Muscle of leg (tissue), 3 donors: ENCODE measurements at regions not wholly inside any gene's neighbourhood (a gene's known extent, or its start where the extent isn't known, plus 50 kb on each side); places are given as distances from the start of the nearest gene placed in this dataset.
A peak's percentile ranks its signal among the peaks of the same experiment; 100 is the strongest.

ENCODE experiments used
- DNase-seq: peaks from one replicate; pipeline ENCODE4 v3.0.0; 2013
- H3K27ac ChIP-seq: one replicate; pipeline ENCODE4 v1.5.1; 2013; ENCODE audit warnings: mild to moderate bottlenecking, low read length, control low read depth
- H3K27me3 ChIP-seq: one replicate; pipeline ENCODE4 v1.6.1; 2013; ENCODE audit warnings: low read length; ENCODE audit not compliant: control insufficient read depth, insufficient read depth
- H3K36me3 ChIP-seq: one replicate; pipeline ENCODE4 v1.6.1; 2013; ENCODE audit warnings: low read length; ENCODE audit not compliant: control insufficient read depth, insufficient read depth
- H3K4me1 ChIP-seq: one replicate; pipeline ENCODE4 v1.6.1; 2013; ENCODE audit warnings: low read length; ENCODE audit not compliant: control insufficient read depth, insufficient read depth
- H3K4me3 ChIP-seq: one replicate; pipeline ENCODE4 v1.5.1; 2013; ENCODE audit warnings: low read length, control low read depth
- H3K9me3 ChIP-seq: replicated peaks from 2 replicates; pipeline ENCODE4 v1.6.1; 2013; ENCODE audit warnings: low read depth, low read length; ENCODE audit not compliant: control insufficient read depth
- WGBS: methylation state at CpG from one replicate; pipeline ENCODE4 v1.1.5; 2013; ENCODE audit warnings: missing lambda C conversion rate; ENCODE audit not compliant: insufficient coverage; 5-methylcytosine and 5-hydroxymethylcytosine counted together

- H3K27ac ChIP-seq = no peak overlapping the region
- no peak overlapping the region for H3K4me3 ChIP-seq
- H3K36me3 ChIP-seq = no peaks in the 10 kb centered on the region
- no peaks in the 10 kb centered on the region for H3K9me3 ChIP-seq
- no peak for DNase-seq
- 60% methylated on average over 2 of the region's 5 CpGs for WGBS
- H3K27me3 ChIP-seq = no peaks in the 10 kb centered on the region
- no peaks in the 10 kb centered on the region for H3K4me1 ChIP-seq
Measured at GRCh38 chr18:11412811-11413210, 196.6 kb upstream of the SLC35G4 start.

- DNase-seq = peak; percentile 85
- Histone ChIP-seq H3K4me1 (no peaks in the 10 kb centered on the region), H3K27ac (peak overlapping the region; percentile 50)
Measured at GRCh38 chr18:11411048-11411447, 198.3 kb upstream of the SLC35G4 start.

GRCh38 chr18:11408555-11409065 is 200.8 kb upstream of the SLC35G4 start:
- H3K4me1 ChIP-seq = no peaks in the 10 kb centered on the region
- H3K27ac ChIP-seq = no peak overlapping the region
- H3K36me3 ChIP-seq = no peaks in the 10 kb centered on the region
- DNase-seq = peak; percentile 67
- no peaks in the 10 kb centered on the region for H3K9me3 ChIP-seq
- no peaks in the 10 kb centered on the region for H3K27me3 ChIP-seq
- no CpG with 5 or more reads among the region's 3 CpGs for WGBS
- H3K4me3 ChIP-seq = no peak overlapping the region

More at GRCh38 chr18:11411048-11411447, 198.3 kb upstream of the SLC35G4 start:
- H3K4me3 ChIP-seq = no peak overlapping the region
- H3K9me3 ChIP-seq = no peaks in the 10 kb centered on the region
- H3K27me3 ChIP-seq = no peaks in the 10 kb centered on the region
- H3K36me3 ChIP-seq = no peaks in the 10 kb centered on the region

GRCh38 chr18:11407940-11408339 is 201.5 kb upstream of the SLC35G4 start:
- Histone ChIP-seq H3K9me3 (no peaks in the 10 kb centered on the region), H3K4me3 (no peak overlapping the region), H3K4me1 (no peaks in the 10 kb centered on the region), H3K36me3 (no peaks in the 10 kb centered on the region), H3K27ac (no peak overlapping the region), H3K27me3 (no peaks in the 10 kb centered on the region)
- peak; percentile 85 for DNase-seq
- no CpG with 5 or more reads among the region's 3 CpGs for WGBS

GRCh38 chr18:11405804-11406203 is 203.6 kb upstream of the SLC35G4 start:
- DNase-seq = no peak
- 95% methylated on average over 3 of the region's 5 CpGs for WGBS
- no peaks in the 10 kb centered on the region for H3K36me3 ChIP-seq
- H3K4me3 ChIP-seq = no peak overlapping the region
- H3K27ac ChIP-seq = no peak overlapping the region
- no peaks in the 10 kb centered on the region for H3K9me3 ChIP-seq
- no peaks in the 10 kb centered on the region for H3K4me1 ChIP-seq
- no peaks in the 10 kb centered on the region for H3K27me3 ChIP-seq

GRCh38 chr18:11400703-11401102 is 208.7 kb upstream of the SLC35G4 start:
- WGBS = no CpG with 5 or more reads among the region's 1 CpG
- no peaks in the 10 kb centered on the region for H3K27me3 ChIP-seq
- peak; percentile 80 for DNase-seq
- no peaks in the 10 kb centered on the region for H3K4me1 ChIP-seq
- H3K27ac ChIP-seq = no peak overlapping the region
- no peaks in the 10 kb centered on the region for H3K36me3 ChIP-seq
- no peaks in the 10 kb centered on the region for H3K9me3 ChIP-seq
- H3K4me3 ChIP-seq = no peak overlapping the region

- WGBS = no CpG with 5 or more reads among the region's 3 CpGs
- Histone ChIP-seq H3K9me3 (no peaks in the 10 kb centered on the region), H3K27ac (no peak overlapping the region), H3K36me3 (no peaks in the 10 kb centered on the region), H3K4me3 (no peak overlapping the region), H3K27me3 (no peaks in the 10 kb centered on the region), H3K4me1 (no peaks in the 10 kb centered on the region)
- no peak for DNase-seq
Measured at GRCh38 chr18:11398625-11399024, 210.8 kb upstream of the SLC35G4 start.

GRCh38 chr18:11392980-11393885 is 216.2 kb upstream of the SLC35G4 start:
- no peak overlapping the region for H3K4me3 ChIP-seq
- H3K27ac ChIP-seq = peak overlapping the region; percentile 39
- peaks cover 3% of the 10 kb centered on the region for H3K4me1 ChIP-seq
- H3K9me3 ChIP-seq = no peaks in the 10 kb centered on the region
- H3K36me3 ChIP-seq = no peaks in the 10 kb centered on the region
- no peaks in the 10 kb centered on the region for H3K27me3 ChIP-seq
- WGBS = no CpG with 5 or more reads among the region's 9 CpGs
- peak; percentile 93 for DNase-seq

- Histone ChIP-seq H3K27ac (no peak overlapping the region), H3K36me3 (no peaks in the 10 kb centered on the region), H3K27me3 (no peaks in the 10 kb centered on the region), H3K4me3 (no peak overlapping the region), H3K4me1 (peaks cover 3% of the 10 kb centered on the region), H3K9me3 (no peaks in the 10 kb centered on the region)
- WGBS = 87% methylated on average over 4 of the region's 6 CpGs
- no peak for DNase-seq
Measured at GRCh38 chr18:11392292-11392691, 217.1 kb upstream of the SLC35G4 start.

GRCh38 chr18:11391661-11392060 is 217.7 kb upstream of the SLC35G4 start:
- Histone ChIP-seq H3K4me3 (no peak overlapping the region), H3K27me3 (no peaks in the 10 kb centered on the region), H3K4me1 (peaks cover 3% of the 10 kb centered on the region), H3K36me3 (no peaks in the 10 kb centered on the region), H3K9me3 (no peaks in the 10 kb centered on the region), H3K27ac (no peak overlapping the region)
- no peak for DNase-seq
- WGBS = 86% methylated on average over 1 of the region's 6 CpGs
